Neural crest cell (in vitro differentiated cells): ENCODE measurements at regions not wholly inside any gene's neighbourhood (a gene's known extent, or its start where the extent isn't known, plus 50 kb on each side); places are given as distances from the start of the nearest gene placed in this dataset.

Experiments
- DNase-seq: peaks from one replicate; pipeline ENCODE4 v3.0.0; 2021; ENCODE audit warnings: low read depth, mixed read lengths, low spot score
- H3K27ac Mint-ChIP-seq: one replicate; pipeline ENCODE4 v1.8.0; 2021; ENCODE audit warnings: mild to moderate bottlenecking, mixed read lengths; ENCODE audit not compliant: unreplicated experiment
- H3K27me3 Mint-ChIP-seq: 2 replicates; pipeline ENCODE4 v1.8.0; 2021; ENCODE audit warnings: low read depth, mild to moderate bottlenecking, mixed read lengths
- H3K36me3 Mint-ChIP-seq: 2 replicates; pipeline ENCODE4 v1.8.0; 2021; ENCODE audit warnings: low read depth, mild to moderate bottlenecking, mixed read lengths
- H3K4me1 Mint-ChIP-seq: 2 replicates; pipeline ENCODE4 v1.8.0; 2021; ENCODE audit warnings: mixed read lengths
- H3K4me3 Mint-ChIP-seq: one replicate; pipeline ENCODE4 v1.8.0; 2021; ENCODE audit warnings: mild to moderate bottlenecking, mixed read lengths
- H3K9me3 Mint-ChIP-seq: 2 replicates; pipeline ENCODE4 v1.8.0; 2021; ENCODE audit warnings: mixed read lengths
- TF ChIP-seq, protein P1 (sequence below): fragments of 200-600 bp; sonication (generic); conservative IDR thresholded peaks from 2 replicates; pipeline ENCODE4 v1.5.0; 2021; ENCODE audit warnings: antibody characterized with exemption, mild to moderate bottlenecking

- H3K36me3 Mint-ChIP-seq: peaks cover 7% of the 10 kb centered on the region
- H3K4me1 Mint-ChIP-seq: no peaks in the 10 kb centered on the region
- TF ChIP-seq, protein P1, sequence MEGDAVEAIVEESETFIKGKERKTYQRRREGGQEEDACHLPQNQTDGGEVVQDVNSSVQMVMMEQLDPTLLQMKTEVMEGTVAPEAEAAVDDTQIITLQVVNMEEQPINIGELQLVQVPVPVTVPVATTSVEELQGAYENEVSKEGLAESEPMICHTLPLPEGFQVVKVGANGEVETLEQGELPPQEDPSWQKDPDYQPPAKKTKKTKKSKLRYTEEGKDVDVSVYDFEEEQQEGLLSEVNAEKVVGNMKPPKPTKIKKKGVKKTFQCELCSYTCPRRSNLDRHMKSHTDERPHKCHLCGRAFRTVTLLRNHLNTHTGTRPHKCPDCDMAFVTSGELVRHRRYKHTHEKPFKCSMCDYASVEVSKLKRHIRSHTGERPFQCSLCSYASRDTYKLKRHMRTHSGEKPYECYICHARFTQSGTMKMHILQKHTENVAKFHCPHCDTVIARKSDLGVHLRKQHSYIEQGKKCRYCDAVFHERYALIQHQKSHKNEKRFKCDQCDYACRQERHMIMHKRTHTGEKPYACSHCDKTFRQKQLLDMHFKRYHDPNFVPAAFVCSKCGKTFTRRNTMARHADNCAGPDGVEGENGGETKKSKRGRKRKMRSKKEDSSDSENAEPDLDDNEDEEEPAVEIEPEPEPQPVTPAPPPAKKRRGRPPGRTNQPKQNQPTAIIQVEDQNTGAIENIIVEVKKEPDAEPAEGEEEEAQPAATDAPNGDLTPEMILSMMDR: no peak
- no peak overlapping the region for H3K27ac Mint-ChIP-seq
- no peak overlapping the region for H3K4me3 Mint-ChIP-seq
- DNase-seq: no peak
- peaks cover 8% of the 10 kb centered on the region for H3K9me3 Mint-ChIP-seq
- H3K27me3 Mint-ChIP-seq: peaks cover 51% of the 10 kb centered on the region
Observed at GRCh38 chr14:36245223-36245622, 68.7 kb upstream of the PTCSC3 start.

- H3K9me3 Mint-ChIP-seq: peaks cover 5% of the 10 kb centered on the region
- H3K4me3 Mint-ChIP-seq: no peak overlapping the region
- no peaks in the 10 kb centered on the region for H3K4me1 Mint-ChIP-seq
- TF ChIP-seq, protein P1: no peak
- no peak overlapping the region for H3K27ac Mint-ChIP-seq
- H3K36me3 Mint-ChIP-seq: peaks cover 5% of the 10 kb centered on the region
- peaks cover 49% of the 10 kb centered on the region for H3K27me3 Mint-ChIP-seq
- no peak for DNase-seq
Observed at GRCh38 chr14:36243183-36243582, 66.7 kb upstream of the PTCSC3 start.

DNA sequence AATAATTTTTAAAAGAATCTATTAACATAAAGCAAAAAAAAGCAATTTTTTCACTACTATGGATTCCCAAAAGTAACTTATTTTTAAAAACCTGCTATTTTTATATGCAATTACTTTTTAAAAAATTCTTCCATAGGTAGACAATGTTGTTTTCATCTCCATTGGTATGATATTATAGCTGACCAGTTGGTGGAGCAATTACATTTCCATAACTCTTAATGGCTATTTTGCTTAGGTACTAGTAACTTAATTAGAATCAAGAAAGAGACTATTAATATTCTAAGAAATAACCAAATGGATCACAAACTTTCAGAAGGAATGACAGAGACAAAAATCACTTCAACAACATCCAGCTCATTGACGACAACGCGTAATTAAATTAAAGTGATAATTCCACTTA, 64.7 kb upstream of the PTCSC3 start:
- DNase-seq: no peak
- peaks cover 33% of the 10 kb centered on the region for H3K27me3 Mint-ChIP-seq
- no peaks in the 10 kb centered on the region for H3K4me1 Mint-ChIP-seq
- TF ChIP-seq, protein P1: no peak
- H3K9me3 Mint-ChIP-seq: no peaks in the 10 kb centered on the region
- H3K27ac Mint-ChIP-seq: no peak overlapping the region
- H3K36me3 Mint-ChIP-seq: no peaks in the 10 kb centered on the region
- no peak overlapping the region for H3K4me3 Mint-ChIP-seq

- no peaks in the 10 kb centered on the region for H3K4me1 Mint-ChIP-seq
- no peak overlapping the region for H3K4me3 Mint-ChIP-seq
- H3K9me3 Mint-ChIP-seq: no peaks in the 10 kb centered on the region
- TF ChIP-seq, protein P1: no peak
- H3K36me3 Mint-ChIP-seq: no peaks in the 10 kb centered on the region
- no peak for DNase-seq
- H3K27ac Mint-ChIP-seq: no peak overlapping the region
- peaks cover 24% of the 10 kb centered on the region for H3K27me3 Mint-ChIP-seq
Observed at GRCh38 chr14:36238666-36239363, 62.3 kb upstream of the PTCSC3 start.

DNA sequence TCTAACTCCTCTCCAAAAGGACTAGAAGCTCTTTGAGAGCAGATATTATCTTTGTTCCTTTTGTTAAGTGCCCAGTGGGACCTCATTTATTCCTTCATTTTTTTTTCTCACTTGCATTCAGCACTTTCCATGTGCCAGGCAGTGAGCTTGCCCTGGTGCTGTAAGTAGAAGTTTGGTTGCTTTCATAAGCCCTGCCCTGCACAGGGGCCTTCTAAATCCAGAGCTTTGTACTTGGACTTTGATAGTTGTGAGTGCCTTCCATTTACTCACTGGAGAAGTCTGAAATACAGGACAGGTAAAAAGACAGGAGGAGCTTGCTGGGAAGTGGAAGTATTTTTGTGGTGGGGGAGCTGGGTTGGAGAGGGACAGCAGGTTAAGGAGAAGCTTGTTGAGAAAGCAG, 56.7 kb upstream of the PTCSC3 start:
- no peaks in the 10 kb centered on the region for H3K36me3 Mint-ChIP-seq
- no peak overlapping the region for H3K4me3 Mint-ChIP-seq
- DNase-seq: no peak
- H3K4me1 Mint-ChIP-seq: no peaks in the 10 kb centered on the region
- H3K27me3 Mint-ChIP-seq: peaks cover 33% of the 10 kb centered on the region
- peaks cover 5% of the 10 kb centered on the region for H3K9me3 Mint-ChIP-seq
- TF ChIP-seq, protein P1: no peak
- no peak overlapping the region for H3K27ac Mint-ChIP-seq
